ENCODE measurements at regions not wholly inside any gene's neighbourhood (a gene's known extent, or its start where the extent isn't known, plus 50 kb on each side); places are given as distances from the start of the nearest gene placed in this dataset.

- no peak for TF ChIP-seq CTCF (IDR thresholded peaks at IDR 0.05)
- TF ChIP-seq POLR2A (IDR thresholded peaks at IDR 0.05) = no peak
Observed at GRCh38 chr10:22848509-22848908, 79.3 kb upstream of the ARMC3 start.
